IMR-90 (cell line): ENCODE measurements at regions not wholly inside any gene's neighbourhood (a gene's known extent, or its start where the extent isn't known, plus 50 kb on each side); places are given as distances from the start of the nearest gene placed in this dataset.

Source experiments
- ATAC-seq: fragments of 200-7000 bp; cut with Tn5 transposase; 2 replicates; pipeline ENCODE4 v1.9.1; 2020; ENCODE audit warnings: low read depth, mild to moderate bottlenecking, moderate library complexity
- BruUV-seq: library from RNA; stranded (reverse); fragments of 400-500 nt; replicated peaks from 2 replicates; lab custom pipeline; 2021; lab: Mats Ljungman, UMichigan
- CTCF ChIA-PET: fragments of 300-600 bp; formaldehyde crosslinking; extraction: SDS; loops from one replicate; lab custom pipeline; 2021; ENCODE audit warnings: antibody characterized with exemption; lab: Yijun Ruan, JAX
- POLR2A ChIA-PET: fragments of 300-600 bp; sonication (Branson Sonifier 250); formaldehyde crosslinking; loops from one replicate; lab custom pipeline; 2022; ENCODE audit warnings: antibody characterized with exemption; ENCODE audit not compliant: unreplicated experiment; lab: Charles Lee
- DNase-seq: peaks from one replicate; pipeline ENCODE4 v3.0.0; 2013
- H2AFZ ChIP-seq: replicated peaks from 2 replicates; pipeline ENCODE3; 2013; ENCODE audit warnings: low read length, mild to moderate bottlenecking; ENCODE audit not compliant: poor library complexity
- H2AK5ac ChIP-seq: 2 replicates; pipeline ENCODE4 v1.6.1; 2013; ENCODE audit warnings: low read depth, low read length, inconsistent platforms
- H2AK9ac ChIP-seq: replicated peaks from 2 replicates; pipeline ENCODE3; 2013; ENCODE audit warnings: mild to moderate bottlenecking, low read depth, low read length, moderate library complexity; ENCODE audit not compliant: poor library complexity
- H2BK120ac ChIP-seq: 2 replicates; pipeline ENCODE4 v1.6.1; 2013; ENCODE audit warnings: low read depth, low read length, inconsistent platforms
- H2BK15ac ChIP-seq: 3 replicates; pipeline ENCODE4 v1.6.1; 2013; ENCODE audit warnings: low read depth, low read length, inconsistent platforms
- H2BK20ac ChIP-seq: 2 replicates; pipeline ENCODE4 v1.6.1; 2013; ENCODE audit warnings: low read depth, mild to moderate bottlenecking, inconsistent platforms, low read length, moderate library complexity
- H2BK5ac ChIP-seq: 2 replicates; pipeline ENCODE4 v1.6.1; 2013; ENCODE audit warnings: mild to moderate bottlenecking, low read depth, low read length, inconsistent platforms; ENCODE audit not compliant: poor library complexity, severe bottlenecking
- H3K14ac ChIP-seq: replicated peaks from 2 replicates; pipeline ENCODE4 v1.6.1; 2013; ENCODE audit warnings: low read depth, low read length, inconsistent platforms
- H3K18ac ChIP-seq: 2 replicates; pipeline ENCODE4 v1.6.1; 2013; ENCODE audit warnings: low read depth, low read length, control low read depth
- H3K23ac ChIP-seq: 2 replicates; pipeline ENCODE4 v1.6.1; 2013; ENCODE audit warnings: low read depth, low read length, inconsistent platforms
- H3K27ac ChIP-seq: 2 replicates; pipeline ENCODE4 v1.5.1; 2013; ENCODE audit warnings: mild to moderate bottlenecking, control low read depth, low read length; ENCODE audit not compliant: insufficient read depth
- H3K27me3 ChIP-seq: 2 replicates; pipeline ENCODE4 v1.6.1; 2013; ENCODE audit warnings: low read length; ENCODE audit not compliant: control insufficient read depth, insufficient read depth
- H3K36me3 ChIP-seq: 2 replicates; pipeline ENCODE4 v1.6.1; 2013; ENCODE audit warnings: low read length, mixed read lengths; ENCODE audit not compliant: control insufficient read depth, insufficient read depth
- H3K4ac ChIP-seq: 2 replicates; pipeline ENCODE4 v1.6.1; 2013; ENCODE audit warnings: low read depth, low read length, inconsistent platforms
- H3K4me1 ChIP-seq: 2 replicates; pipeline ENCODE4 v1.6.1; 2013; ENCODE audit warnings: low read length, mixed read lengths; ENCODE audit not compliant: control insufficient read depth, insufficient read depth
- H3K4me2 ChIP-seq: 2 replicates; pipeline ENCODE4 v1.6.1; 2013; ENCODE audit warnings: low read depth, mild to moderate bottlenecking, control low read depth, low read length, moderate library complexity
- H3K4me3 ChIP-seq: 2 replicates; pipeline ENCODE4 v1.5.1; 2013; ENCODE audit warnings: low read depth, mild to moderate bottlenecking, control low read depth, low read length, moderate library complexity; ENCODE audit not compliant: insufficient read depth
- H3K56ac ChIP-seq: 2 replicates; pipeline ENCODE4 v1.6.1; 2013; ENCODE audit warnings: low read length, inconsistent platforms; ENCODE audit not compliant: insufficient read depth; ENCODE audit errors: extremely low read depth
- H3K79me1 ChIP-seq, 2 experiments: 2 replicates each; pipeline ENCODE4 v1.6.1; 2013; ENCODE audit warnings: low read length in 2 of 2, inconsistent platforms in 1 of 2, low read depth in 1 of 2
- H3K9ac ChIP-seq: 2 replicates; pipeline ENCODE4 v1.6.1; 2013; ENCODE audit warnings: low read depth, low read length, control low read depth
- H3K9me1 ChIP-seq: 2 replicates; pipeline ENCODE4 v1.6.1; 2013; ENCODE audit warnings: low read length, inconsistent platforms; ENCODE audit not compliant: insufficient read depth
- H3K9me3 ChIP-seq: 2 replicates; pipeline ENCODE4 v1.6.1; 2013; ENCODE audit warnings: low read length; ENCODE audit not compliant: control insufficient read depth, insufficient read depth
- H4K20me1 ChIP-seq: 2 replicates; pipeline ENCODE4 v1.6.1; 2013; ENCODE audit warnings: low read length, inconsistent platforms; ENCODE audit not compliant: insufficient read depth
- H4K5ac ChIP-seq: 2 replicates; pipeline ENCODE4 v1.6.1; 2013; ENCODE audit warnings: mild to moderate bottlenecking, low read depth, low read length, control low read depth
- H4K8ac ChIP-seq, 2 experiments: 2 replicates each; pipeline ENCODE4 v1.6.1; 2013; ENCODE audit warnings: low read depth in 2 of 2, low read length in 2 of 2, control low read depth in 1 of 2, inconsistent platforms in 1 of 2
- H4K91ac ChIP-seq: 2 replicates; pipeline ENCODE4 v1.6.1; 2013; ENCODE audit warnings: low read depth, low read length, inconsistent platforms; ENCODE audit not compliant: insufficient read depth
- CTCF ChIP-seq: conservative IDR thresholded peaks from 2 replicates; pipeline ENCODE4 v1.5.1; 2012; ENCODE audit warnings: mild to moderate bottlenecking, low read depth, low read length, improper control_type of control experiment
- MAZ ChIP-seq: IDR thresholded peaks from 2 replicates; pipeline ENCODE4 v1.6.1; 2012; ENCODE audit warnings: low read depth, mild to moderate bottlenecking, low read length, improper control_type of control experiment, moderate library complexity, borderline replicate concordance
- RAD21 ChIP-seq: IDR thresholded peaks from 2 replicates; pipeline ENCODE4 v1.6.1; 2012; ENCODE audit warnings: low read length, improper control_type of control experiment
- SMC3 ChIP-seq: fragments of 150-350 bp; IDR thresholded peaks from 2 replicates; pipeline ENCODE4 v1.6.1; 2016; ENCODE audit warnings: low read depth, mild to moderate bottlenecking, antibody characterized with exemption, low read length, moderate library complexity
- WGBS, 2 experiments: methylation state at CpG; one replicate each; pipeline versions ENCODE4 v1.1.5 to v1.1.7; 2013; ENCODE audit warnings: missing lambda C conversion rate in 2 of 2; ENCODE audit not compliant: insufficient read length in 1 of 2; ENCODE audit errors: extremely low coverage in 2 of 2; 5-methylcytosine and 5-hydroxymethylcytosine counted together
- dilution Hi-C: fragments of 300-500 bp; cut with HindIII; formaldehyde crosslinking; loops from one replicate; pipeline ENCODE4 v1.14.3; 2018; ENCODE audit warnings: low sequenced_read_pairs; ENCODE audit not compliant: unreplicated experiment
- in situ Hi-C: fragments of 300-500 bp; cut with MboI; formaldehyde crosslinking; loops from 3 replicates; pipeline ENCODE4 v1.14.3; 2019; ENCODE audit warnings: low sequenced_read_pairs, inconsistent platforms, mixed read lengths
- intact Hi-C: fragments of 100-400 bp; cut with micrococcal nuclease; formaldehyde crosslinking; loops from 2 replicates; pipeline ENCODE4 v1.10.0; 2022

- Histone ChIP-seq H4K5ac (peak overlapping the region; percentile 94; the same call in 1 of the 2 replicates), H3K4me3 (no peak overlapping the region), H3K4me1 (peaks cover 5% of the 10 kb centered on the region; the same call in 1 of the 2 replicates), H2BK5ac (no peak overlapping the region), H3K27me3 (no peaks in the 10 kb centered on the region), H3K79me1 (no peaks in the 10 kb centered on the region), H4K8ac (peak overlapping the region in 1 of 2 experiments; percentile 74; a peak in 2 of 4 replicates), H2BK15ac (peak overlapping the region; percentile 2; the same call in 1 of the 3 replicates), H3K36me3 (no peaks in the 10 kb centered on the region), H3K23ac (no peak overlapping the region), H4K91ac (no peak overlapping the region; the same call in 1 of the 2 replicates), H2BK20ac (peak overlapping the region; percentile 50), H2BK120ac (peak overlapping the region; percentile 44; the same call in 1 of the 2 replicates), H3K4me2 (no peak overlapping the region; the same call in 1 of the 2 replicates), H3K9me1 (no peaks in the 10 kb centered on the region), H3K56ac (no peak overlapping the region), H3K9me3 (peaks cover 4% of the 10 kb centered on the region; the same call in 1 of the 2 replicates), H4K20me1 (no peaks in the 10 kb centered on the region), H3K4ac (0 out of 2 replicates have a peak overlapping the region, but pooled peaks have one; percentile 45), H2AFZ (no peak overlapping the region), H3K18ac (peak overlapping the region; percentile 57; the same call in 1 of the 2 replicates), H2AK5ac (0 out of 2 replicates have a peak overlapping the region, but pooled peaks have one; percentile 13), H3K9ac (no peak overlapping the region), H3K14ac (0 out of 2 replicates have a peak overlapping the region, but pooled peaks have one; percentile 33), H2AK9ac (no peak overlapping the region), H3K27ac (no peak overlapping the region)
- dilution Hi-C loops, result no loop called here
- DNase-seq, result peak; percentile 19
- ChIA-PET POLR2A (no interaction called here), CTCF (interaction anchor here (0.8 to 1.6 kb wide), 3 partner anchors 10 to 75 kb away, joined by 3 to 4 read pairs (median 3); no protein-coding TSS in a partner anchor)
- no TSS peak for BruUV-seq
- in situ Hi-C loops, result no loop called here
- 100% methylated on average over 1 of the region's 3 CpGs; no CpG with 5 or more reads in 1 of the 2 experiments for WGBS, 2 experiments
- intact Hi-C loops, result no loop called here
- no peak for ATAC-seq
- TF ChIP-seq RAD21, result 0 out of 2 replicates have a peak, but pooled peaks have one; percentile 26
- peak; percentile 38; the same call in 1 of the 2 replicates for TF ChIP-seq CTCF
- TF ChIP-seq SMC3, result peak; percentile 22; the same call in 1 of the 2 replicates
- no peak for TF ChIP-seq MAZ
These were observed 139.1 kb upstream of the BDNF start for GRCh38 chr11:27839226-27839913.
